ENCODE measurements at regions not wholly inside any gene's neighbourhood (a gene's known extent, or its start where the extent isn't known, plus 50 kb on each side); places are given as distances from the start of the nearest gene placed in this dataset.

- TF ChIP-seq CXXC5 (CRISPR knock-in tag; IDR thresholded peaks at IDR 0.05) (peak; percentile 56; the same call in 1 of the 2 replicates), SNRNP70 (optimal IDR thresholded peaks at IDR 0.05; ENCODE audit: low read depth, low read length) (no peak), NFIC (IDR thresholded peaks at IDR 0.05) (peak; percentile 83), GATAD2B (IDR thresholded peaks at IDR 0.05; ENCODE audit: borderline replicate concordance) (peak; percentile 83), HLTF (IDR thresholded peaks at IDR 0.05) (no peak), NCOR1 (IDR thresholded peaks at IDR 0.05) (peak; percentile 91), ZNF592 (IDR thresholded peaks at IDR 0.05) (0 out of 2 replicates have a peak, but pooled peaks have one; percentile 25), CREB1 (IDR thresholded peaks at IDR 0.05) (peak; percentile 58; the same call in 1 of the 2 replicates), CREB1 (CRISPR knock-in tag; IDR thresholded peaks at IDR 0.05) (no peak), KLF1 (tag; IDR thresholded peaks at IDR 0.05) (no peak), RNF2 (IDR thresholded peaks at IDR 0.05) (peak; percentile 74; the same call in 1 of the 2 replicates), ESRRB (CRISPR knock-in tag; IDR thresholded peaks at IDR 0.05; ENCODE audit: borderline replicate concordance) (no peak), MXI1 (IDR thresholded peaks at IDR 0.05; ENCODE audit: low read depth, low read length) (peak; percentile 52; the same call in 1 of the 2 replicates), SAP30 (IDR thresholded peaks at IDR 0.05; ENCODE audit: borderline replicate concordance, insufficient read depth, low read depth, low read length, poor library complexity, severe bottlenecking) (no peak), HSF4 (CRISPR knock-in tag; IDR thresholded peaks at IDR 0.05; ENCODE audit: borderline replicate concordance) (no peak), ZNF695 (CRISPR knock-in tag; IDR thresholded peaks at IDR 0.05) (no peak), MTA1 (IDR thresholded peaks at IDR 0.05; ENCODE audit: borderline replicate concordance) (no peak), E2F3 (CRISPR knock-in tag; IDR thresholded peaks at IDR 0.05) (no peak), MEF2A (IDR thresholded peaks at IDR 0.05; ENCODE audit: control insufficient read depth, low read depth, low read length) (peak; percentile 65; the same call in 1 of the 2 replicates), ZFPM2 (CRISPR knock-in tag; IDR thresholded peaks at IDR 0.05) (no peak), ZC3H8 (IDR thresholded peaks at IDR 0.05) (no peak), MECOM (CRISPR knock-in tag; IDR thresholded peaks at IDR 0.05) (0 out of 2 replicates have a peak, but pooled peaks have one; percentile 25), DLX4 (CRISPR knock-in tag; IDR thresholded peaks at IDR 0.05) (no peak), E2F4 (CRISPR knock-in tag; IDR thresholded peaks at IDR 0.05; ENCODE audit: low read depth) (no peak), DDX20 (tag; IDR thresholded peaks at IDR 0.05; ENCODE audit: low read depth) (no peak)
Measured at GRCh38 chr6:126118058-126118755, 131.9 kb downstream of the TRMT11 start (continued).
